HEK293 (cell line): ENCODE measurements at regions not wholly inside any gene's neighbourhood (a gene's known extent, or its start where the extent isn't known, plus 50 kb on each side); places are given as distances from the start of the nearest gene placed in this dataset.

Experiments used
- CTCF ChIA-PET: fragments of 350-600 bp; formaldehyde crosslinking; extraction: SDS; loops from one replicate; lab custom pipeline; 2021; ENCODE audit warnings: antibody characterized with exemption; lab: Yijun Ruan, JAX
- POLR2A ChIA-PET: fragments of 300-600 bp; formaldehyde crosslinking; extraction: SDS; loops from one replicate; lab custom pipeline; 2020; ENCODE audit warnings: antibody characterized with exemption, inconsistent platforms; lab: Yijun Ruan, JAX
- H3K27ac ChIP-seq: fragments of 200-500 bp; sonication (Bioruptor generic); 2 replicates; pipeline ENCODE4 v1.5.1; 2014; ENCODE audit warnings: low read depth, low read length, control low read depth, inconsistent platforms; ENCODE audit errors: extremely low read depth
- H3K36me3 ChIP-seq, 2 experiments: fragments of 200-500 bp in 1 of 2; sonication (Bioruptor generic) in 1 of 2; 1 replicate in 1 of 2; 2 replicates in 1 of 2; pipeline ENCODE4 v1.5.1; 2014 to 2017; ENCODE audit warnings: inconsistent platforms in 2 of 2, low read length in 2 of 2; ENCODE audit not compliant: control insufficient read depth in 2 of 2, insufficient read depth in 1 of 2
- H3K4me1 ChIP-seq: fragments of 200-500 bp; sonication (Bioruptor generic); 2 replicates; pipeline ENCODE4 v1.5.1; 2014; ENCODE audit warnings: mild to moderate bottlenecking, low read length, inconsistent platforms; ENCODE audit not compliant: control insufficient read depth, insufficient read depth
- H3K4me3 ChIP-seq: 2 replicates; pipeline ENCODE4 v1.5.1; 2011; ENCODE audit warnings: low read depth, mild to moderate bottlenecking, control low read depth, low read length, moderate library complexity
- H3K9me3 ChIP-seq: fragments of 200-500 bp; sonication (Bioruptor generic); 2 replicates; pipeline ENCODE4 v1.5.1; 2014; ENCODE audit warnings: low read depth, low read length, inconsistent platforms; ENCODE audit not compliant: control insufficient read depth, insufficient read depth
- AEBP2 ChIP-seq: fragments of 450-650 bp; formaldehyde crosslinking; IDR thresholded peaks from 2 replicates; pipeline ENCODE4 v1.5.1; 2016; ENCODE audit warnings: missing biosample characterization, missing genetic modification characterization, borderline replicate concordance
- ATF2 ChIP-seq: fragments of 450-650 bp; formaldehyde crosslinking; IDR thresholded peaks from 2 replicates; pipeline ENCODE4 v1.5.1; 2016; ENCODE audit warnings: missing biosample characterization, missing genetic modification characterization, low read depth
- FEZF1 ChIP-seq: fragments of 450-650 bp; formaldehyde crosslinking; IDR thresholded peaks from 2 replicates; pipeline ENCODE4 v1.5.1; 2016; ENCODE audit warnings: missing biosample characterization, missing genetic modification characterization
- HOXC10 ChIP-seq: sonication (generic); formaldehyde crosslinking; IDR thresholded peaks from 2 replicates; pipeline ENCODE4 v1.8.1; 2023; ENCODE audit warnings: mild to moderate bottlenecking, missing genetic modification reagents
- KLF7 ChIP-seq: fragments of 450-650 bp; formaldehyde crosslinking; IDR thresholded peaks from 2 replicates; pipeline ENCODE4 v1.5.1; 2016; ENCODE audit warnings: missing biosample characterization, missing genetic modification characterization, borderline replicate concordance
- PRDM6 ChIP-seq: fragments of 450-650 bp; formaldehyde crosslinking; IDR thresholded peaks from 2 replicates; pipeline ENCODE4 v1.5.1; 2017; ENCODE audit warnings: missing biosample characterization, missing genetic modification characterization
- TSHZ1 ChIP-seq: fragments of 450-650 bp; formaldehyde crosslinking; IDR thresholded peaks from 2 replicates; pipeline ENCODE4 v1.5.1; 2016; ENCODE audit warnings: missing biosample characterization, missing genetic modification characterization, borderline replicate concordance
- ZFP41 ChIP-seq: fragments of 450-650 bp; formaldehyde crosslinking; IDR thresholded peaks from 2 replicates; pipeline ENCODE4 v1.5.1; 2016; ENCODE audit warnings: missing biosample characterization, missing genetic modification characterization, borderline replicate concordance
- ZFP69B ChIP-seq: fragments of 450-650 bp; formaldehyde crosslinking; IDR thresholded peaks from 2 replicates; pipeline ENCODE4 v1.5.1; 2016; ENCODE audit warnings: missing biosample characterization, missing genetic modification characterization
- ZNF157 ChIP-seq: fragments of 450-650 bp; formaldehyde crosslinking; IDR thresholded peaks from 2 replicates; pipeline ENCODE4 v1.5.1; 2016; ENCODE audit warnings: missing biosample characterization, missing genetic modification characterization
- ZNF239 ChIP-seq: fragments of 450-650 bp; formaldehyde crosslinking; IDR thresholded peaks from 2 replicates; pipeline ENCODE4 v1.5.1; 2016; ENCODE audit warnings: missing biosample characterization, missing genetic modification characterization
- ZNF302 ChIP-seq: fragments of 450-650 bp; formaldehyde crosslinking; IDR thresholded peaks from 2 replicates; pipeline ENCODE4 v1.5.1; 2016; ENCODE audit warnings: missing biosample characterization, missing genetic modification characterization, low read depth
- ZNF530 ChIP-seq: fragments of 450-650 bp; formaldehyde crosslinking; IDR thresholded peaks from 2 replicates; pipeline ENCODE4 v1.5.1; 2016; ENCODE audit warnings: low read depth, missing biosample characterization, missing genetic modification characterization
- ZNF654 ChIP-seq: fragments of 450-650 bp; formaldehyde crosslinking; IDR thresholded peaks from 2 replicates; pipeline ENCODE4 v1.5.1; 2016; ENCODE audit warnings: low read depth, missing biosample characterization, missing genetic modification characterization
- ZNF658 ChIP-seq: fragments of 450-650 bp; formaldehyde crosslinking; IDR thresholded peaks from 2 replicates; pipeline ENCODE4; 2016; ENCODE audit warnings: missing biosample characterization, missing genetic modification characterization
- ZNF837 ChIP-seq: fragments of 450-650 bp; formaldehyde crosslinking; IDR thresholded peaks from 2 replicates; pipeline ENCODE4 v1.5.1; 2016; ENCODE audit warnings: missing biosample characterization, missing genetic modification characterization
- ZNF843 ChIP-seq: fragments of 450-650 bp; formaldehyde crosslinking; IDR thresholded peaks from 2 replicates; pipeline ENCODE4 v1.5.1; 2016; ENCODE audit warnings: missing biosample characterization, missing genetic modification characterization
- TF ChIP-seq, protein P1 (sequence below): fragments of 450-650 bp; formaldehyde crosslinking; IDR thresholded peaks from 2 replicates; pipeline ENCODE4 v1.5.1; 2016; ENCODE audit warnings: missing biosample characterization, missing genetic modification characterization, borderline replicate concordance

GRCh38 chr7:19302731-19303130 lies 157.5 kb upstream of the FERD3L start:
- ChIA-PET POLR2A (no interaction called here), CTCF (no interaction called here)
- Histone ChIP-seq H3K4me3 (no peak overlapping the region), H3K9me3 (no peaks in the 10 kb centered on the region), H3K36me3 (no peaks in the 10 kb centered on the region), H3K27ac (0 out of 2 replicates have a peak overlapping the region, but pooled peaks have one; percentile 49), H3K4me1 (peaks cover 20% of the 10 kb centered on the region)
- TF ChIP-seq FEZF1 (tag by site-specific recombination) (peak; percentile 38; the same call in 1 of the 2 replicates), PRDM6 (tag by site-specific recombination) (peak; percentile 59), ZNF843 (tag by site-specific recombination) (0 out of 2 replicates have a peak, but pooled peaks have one; percentile 41)
- TF ChIP-seq, protein P1, sequence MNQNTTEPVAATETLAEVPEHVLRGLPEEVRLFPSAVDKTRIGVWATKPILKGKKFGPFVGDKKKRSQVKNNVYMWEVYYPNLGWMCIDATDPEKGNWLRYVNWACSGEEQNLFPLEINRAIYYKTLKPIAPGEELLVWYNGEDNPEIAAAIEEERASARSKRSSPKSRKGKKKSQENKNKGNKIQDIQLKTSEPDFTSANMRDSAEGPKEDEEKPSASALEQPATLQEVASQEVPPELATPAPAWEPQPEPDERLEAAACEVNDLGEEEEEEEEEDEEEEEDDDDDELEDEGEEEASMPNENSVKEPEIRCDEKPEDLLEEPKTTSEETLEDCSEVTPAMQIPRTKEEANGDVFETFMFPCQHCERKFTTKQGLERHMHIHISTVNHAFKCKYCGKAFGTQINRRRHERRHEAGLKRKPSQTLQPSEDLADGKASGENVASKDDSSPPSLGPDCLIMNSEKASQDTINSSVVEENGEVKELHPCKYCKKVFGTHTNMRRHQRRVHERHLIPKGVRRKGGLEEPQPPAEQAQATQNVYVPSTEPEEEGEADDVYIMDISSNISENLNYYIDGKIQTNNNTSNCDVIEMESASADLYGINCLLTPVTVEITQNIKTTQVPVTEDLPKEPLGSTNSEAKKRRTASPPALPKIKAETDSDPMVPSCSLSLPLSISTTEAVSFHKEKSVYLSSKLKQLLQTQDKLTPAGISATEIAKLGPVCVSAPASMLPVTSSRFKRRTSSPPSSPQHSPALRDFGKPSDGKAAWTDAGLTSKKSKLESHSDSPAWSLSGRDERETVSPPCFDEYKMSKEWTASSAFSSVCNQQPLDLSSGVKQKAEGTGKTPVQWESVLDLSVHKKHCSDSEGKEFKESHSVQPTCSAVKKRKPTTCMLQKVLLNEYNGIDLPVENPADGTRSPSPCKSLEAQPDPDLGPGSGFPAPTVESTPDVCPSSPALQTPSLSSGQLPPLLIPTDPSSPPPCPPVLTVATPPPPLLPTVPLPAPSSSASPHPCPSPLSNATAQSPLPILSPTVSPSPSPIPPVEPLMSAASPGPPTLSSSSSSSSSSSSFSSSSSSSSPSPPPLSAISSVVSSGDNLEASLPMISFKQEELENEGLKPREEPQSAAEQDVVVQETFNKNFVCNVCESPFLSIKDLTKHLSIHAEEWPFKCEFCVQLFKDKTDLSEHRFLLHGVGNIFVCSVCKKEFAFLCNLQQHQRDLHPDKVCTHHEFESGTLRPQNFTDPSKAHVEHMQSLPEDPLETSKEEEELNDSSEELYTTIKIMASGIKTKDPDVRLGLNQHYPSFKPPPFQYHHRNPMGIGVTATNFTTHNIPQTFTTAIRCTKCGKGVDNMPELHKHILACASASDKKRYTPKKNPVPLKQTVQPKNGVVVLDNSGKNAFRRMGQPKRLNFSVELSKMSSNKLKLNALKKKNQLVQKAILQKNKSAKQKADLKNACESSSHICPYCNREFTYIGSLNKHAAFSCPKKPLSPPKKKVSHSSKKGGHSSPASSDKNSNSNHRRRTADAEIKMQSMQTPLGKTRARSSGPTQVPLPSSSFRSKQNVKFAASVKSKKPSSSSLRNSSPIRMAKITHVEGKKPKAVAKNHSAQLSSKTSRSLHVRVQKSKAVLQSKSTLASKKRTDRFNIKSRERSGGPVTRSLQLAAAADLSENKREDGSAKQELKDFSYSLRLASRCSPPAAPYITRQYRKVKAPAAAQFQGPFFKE (tag by site-specific recombination) = no peak

- no peaks in the 10 kb centered on the region for H3K9me3 ChIP-seq
- peaks cover 16% of the 10 kb centered on the region for H3K4me1 ChIP-seq
- H3K4me3 ChIP-seq = no peak overlapping the region
- POLR2A ChIA-PET = no interaction called here
- TF ChIP-seq ATF2 (tag by site-specific recombination) (no peak), FEZF1 (tag by site-specific recombination) (no peak), ZFP41 (tag by site-specific recombination) (no peak), ZNF530 (tag by site-specific recombination) (no peak), HOXC10 (CRISPR knock-in tag) (no peak), AEBP2 (no peak), ZNF837 (tag by site-specific recombination) (no peak), ZNF239 (no peak), ZNF658 (tag by site-specific recombination) (no peak), KLF7 (tag by site-specific recombination) (no peak), TSHZ1 (tag by site-specific recombination) (no peak), ZFP69B (tag by site-specific recombination) (no peak), ZNF654 (no peak), ZNF157 (tag by site-specific recombination) (no peak), ZNF302 (tag by site-specific recombination) (no peak)
- TF ChIP-seq, all 188 proteins: peak for 0
- H3K27ac ChIP-seq = no peak overlapping the region
- H3K36me3 ChIP-seq = no peaks in the 10 kb centered on the region
- CTCF ChIA-PET = no interaction called here
These were observed 151.4 kb upstream of the FERD3L start for GRCh38 chr7:19296617-19297016.
